Endometrium (tissue), 2 donors: ENCODE measurements at regions not wholly inside any gene's neighbourhood (a gene's known extent, or its start where the extent isn't known, plus 50 kb on each side); places are given as distances from the start of the nearest gene placed in this dataset.
A peak's percentile ranks its signal among the peaks of the same experiment; 100 is the strongest.
"Not testable (repeated sequence)": the region's sequence is repeated elsewhere in the genome, so short reads cannot be mapped to it uniquely, and the experiment has no call there.

Source experiments
- FAIRE-seq: peaks from 2 replicates; lab custom pipeline; 2012; peaks lifted over from hg19 to GRCh38; lab: Jason Lieb, UNC
- donor health status: control.
- donor health status: control.

DNA sequence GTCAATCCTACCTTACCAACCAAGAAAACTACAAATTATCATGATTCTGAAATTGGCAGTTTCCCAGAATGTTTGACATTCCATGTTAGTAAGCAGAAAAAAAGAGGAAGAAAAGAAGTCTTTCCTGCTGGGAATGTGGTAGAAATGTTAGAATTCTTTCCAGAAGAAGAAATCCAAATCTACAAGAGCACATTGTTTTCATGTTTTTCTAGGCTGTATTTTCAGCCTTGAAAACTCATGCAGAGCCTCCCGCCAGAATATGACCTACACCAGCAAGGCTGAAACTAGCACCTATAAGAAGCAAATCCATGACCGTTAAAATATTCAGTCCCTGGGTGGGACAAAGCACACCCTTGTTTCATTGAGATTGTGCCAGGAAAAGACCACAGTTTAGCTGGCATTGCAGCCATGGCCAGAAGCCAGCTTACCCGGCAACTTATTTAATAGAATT lies 259.4 kb downstream of the GJA1 start:
- no peak for FAIRE-seq

DNA sequence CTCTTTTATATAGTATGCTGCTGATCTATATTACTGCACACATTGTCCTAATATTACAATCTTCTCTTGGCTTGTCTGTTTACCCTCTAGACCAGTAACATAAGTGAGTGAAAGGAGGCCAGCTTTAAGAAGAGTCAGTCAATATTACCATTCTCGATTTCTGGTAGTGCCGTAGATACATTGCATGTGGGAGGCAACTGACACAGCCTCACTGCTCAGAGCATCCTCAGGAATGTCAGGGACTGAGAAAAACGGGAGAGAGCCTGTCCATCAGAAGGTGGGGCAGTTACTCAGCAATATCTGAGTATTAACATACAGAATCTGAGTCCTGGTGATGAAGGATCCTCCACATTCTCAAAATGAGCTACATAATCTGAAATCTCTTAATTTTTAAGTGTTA lies 259.9 kb downstream of the GJA1 start:
- no peak for FAIRE-seq

DNA sequence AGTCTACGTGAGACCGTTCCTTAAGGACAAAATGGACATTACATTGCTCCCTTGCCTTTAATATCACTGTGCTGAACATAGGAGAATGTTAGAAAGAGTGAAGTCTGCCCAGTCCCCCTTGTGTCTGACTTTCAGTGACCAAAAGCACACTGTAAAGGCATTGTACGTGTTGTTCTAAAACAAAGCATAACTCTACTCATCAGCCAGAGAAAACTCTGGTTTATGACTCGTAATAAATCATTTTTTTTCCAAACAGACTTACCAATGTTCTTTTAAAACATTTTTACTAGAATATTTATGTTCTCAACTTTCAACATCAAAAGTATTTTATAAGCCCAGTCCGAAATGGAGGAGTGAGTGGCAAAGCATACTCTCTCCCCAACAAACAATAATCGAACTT lies 262.5 kb downstream of the GJA1 start:
- FAIRE-seq, result no peak

DNA sequence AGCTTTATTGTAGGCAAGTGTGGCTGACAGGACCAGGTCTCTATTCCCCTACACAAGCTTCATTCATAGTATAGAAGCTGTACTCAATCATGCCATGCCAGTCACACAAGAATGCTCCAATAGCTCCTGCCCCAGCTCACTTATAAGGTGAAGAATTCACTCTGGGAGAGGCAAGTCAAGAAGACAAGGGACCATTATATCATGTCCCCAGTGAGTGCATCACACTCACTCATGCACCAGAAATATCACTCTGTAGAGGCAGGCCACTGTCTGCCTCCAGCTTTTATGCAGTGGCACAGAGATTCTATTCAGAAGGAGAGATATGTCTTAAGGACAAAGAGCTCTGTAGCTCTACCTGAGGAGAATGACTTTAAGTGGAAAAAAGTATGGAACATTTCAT lies 263.2 kb downstream of the GJA1 start:
- no peak for FAIRE-seq

DNA sequence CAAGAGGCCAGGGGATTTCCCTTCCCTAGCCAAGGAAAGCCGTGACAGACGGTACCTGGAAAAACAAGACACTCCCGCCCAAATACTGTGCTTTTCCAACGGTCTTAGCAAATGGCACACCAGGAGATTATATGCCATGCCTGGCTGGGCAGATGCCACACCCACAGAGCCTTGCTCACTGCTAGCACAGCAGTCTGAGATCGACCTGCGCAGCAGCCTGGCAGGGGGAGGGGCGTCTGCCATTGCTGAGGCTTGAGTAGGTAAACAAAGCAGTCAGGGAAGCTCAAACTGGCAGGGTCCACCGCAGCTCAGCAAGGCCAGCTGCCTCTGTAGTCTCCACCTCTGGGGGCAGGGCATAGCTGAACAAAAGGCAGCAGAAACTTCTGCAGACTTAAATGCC lies 267.7 kb downstream of the GJA1 start:
- FAIRE-seq, result not testable (repeated sequence)

DNA sequence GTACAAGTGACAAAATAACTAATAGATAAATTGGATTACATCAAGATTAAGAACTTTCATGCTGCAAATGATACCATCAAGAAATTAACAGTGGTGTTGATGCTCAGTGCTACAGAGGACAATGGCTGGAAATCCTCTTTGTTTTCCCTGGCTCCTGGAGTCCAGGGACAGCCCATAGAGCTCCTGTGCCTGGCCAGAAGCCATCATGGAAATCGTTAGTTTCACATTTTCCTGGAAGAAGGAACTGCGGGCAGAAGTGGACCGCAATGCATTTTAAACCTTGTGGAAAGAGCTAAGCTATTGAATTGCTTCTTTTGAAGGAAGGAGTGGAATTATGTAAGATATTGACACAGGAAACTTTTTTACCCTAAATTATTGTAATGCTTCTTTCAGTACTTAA lies 276.0 kb downstream of the GJA1 start:
- FAIRE-seq, result no peak

DNA sequence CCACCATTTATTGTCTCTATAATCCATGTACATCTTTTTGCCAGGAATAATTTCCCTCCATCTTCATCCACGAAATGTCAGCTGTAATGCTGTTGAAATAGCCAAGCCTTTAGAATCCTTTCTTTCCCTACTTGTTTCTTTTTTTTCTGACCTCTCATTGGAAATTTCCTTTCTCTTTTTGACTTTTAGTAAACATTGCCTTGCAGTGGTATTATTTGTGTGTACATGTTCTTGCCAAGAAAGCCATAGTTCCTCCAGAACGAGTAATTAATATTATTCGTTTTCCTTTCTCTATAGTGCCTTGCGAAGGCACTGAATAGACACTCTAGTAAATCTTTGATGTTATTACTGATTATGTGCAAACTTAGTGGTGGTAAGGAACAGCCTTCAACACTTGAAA lies 282.2 kb downstream of the GJA1 start:
- no peak for FAIRE-seq

DNA sequence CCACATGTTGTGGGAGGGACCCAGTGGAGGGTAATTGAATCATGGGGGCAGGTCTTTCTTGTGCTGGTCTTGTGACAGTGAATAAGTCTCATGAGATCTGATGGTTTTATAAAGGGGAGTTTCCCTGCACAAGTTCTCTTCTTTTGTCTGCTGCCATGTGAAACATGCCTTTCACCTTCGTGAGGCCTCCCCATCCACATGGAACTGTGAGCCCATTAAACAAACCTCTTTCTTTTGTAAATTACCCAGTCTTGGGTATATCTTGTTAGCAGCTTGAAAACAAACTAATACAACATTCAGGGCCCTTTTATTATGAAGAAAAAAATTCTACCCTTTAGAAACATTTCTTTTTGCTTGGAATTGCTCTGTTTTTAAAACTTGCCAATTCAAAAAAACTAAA lies 285.4 kb downstream of the GJA1 start:
- not testable (repeated sequence) for FAIRE-seq

DNA sequence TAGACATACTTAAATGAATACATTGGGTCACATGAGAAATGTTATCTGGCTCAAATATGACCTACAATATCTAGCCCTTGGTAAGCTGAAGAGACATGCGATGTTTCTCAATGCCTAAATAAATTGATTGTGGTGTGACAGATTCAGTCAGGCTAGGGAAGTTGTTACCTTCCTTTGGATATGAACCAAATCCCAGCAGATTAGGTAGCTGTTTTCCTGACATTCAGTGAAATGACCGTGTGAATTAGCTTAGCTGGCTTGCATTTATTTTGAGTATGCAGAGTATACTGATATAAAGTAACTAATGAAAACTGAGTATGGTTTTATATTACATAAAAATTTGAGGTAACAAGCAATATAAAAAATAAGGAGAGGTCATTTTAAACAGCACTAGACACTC lies 288.2 kb downstream of the GJA1 start:
- FAIRE-seq, result no peak

DNA sequence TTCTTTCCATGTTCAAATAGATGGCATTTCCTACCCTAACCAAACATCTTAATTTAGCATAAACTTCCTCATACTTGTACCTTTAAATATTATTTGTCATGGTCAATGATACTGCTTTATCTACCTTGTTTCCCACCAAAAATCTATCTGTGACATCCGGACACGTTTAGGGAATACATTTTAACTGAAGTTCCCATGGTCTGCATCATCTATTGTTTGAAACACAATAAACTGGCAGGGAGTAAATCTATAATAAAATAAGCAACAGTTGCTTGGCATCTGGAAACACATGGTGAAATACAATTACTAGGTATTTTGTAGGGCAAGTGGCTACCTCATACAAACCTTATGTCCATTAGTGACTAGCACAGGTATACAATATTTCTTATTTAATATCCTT lies 289.1 kb downstream of the GJA1 start:
- FAIRE-seq, result no peak

DNA sequence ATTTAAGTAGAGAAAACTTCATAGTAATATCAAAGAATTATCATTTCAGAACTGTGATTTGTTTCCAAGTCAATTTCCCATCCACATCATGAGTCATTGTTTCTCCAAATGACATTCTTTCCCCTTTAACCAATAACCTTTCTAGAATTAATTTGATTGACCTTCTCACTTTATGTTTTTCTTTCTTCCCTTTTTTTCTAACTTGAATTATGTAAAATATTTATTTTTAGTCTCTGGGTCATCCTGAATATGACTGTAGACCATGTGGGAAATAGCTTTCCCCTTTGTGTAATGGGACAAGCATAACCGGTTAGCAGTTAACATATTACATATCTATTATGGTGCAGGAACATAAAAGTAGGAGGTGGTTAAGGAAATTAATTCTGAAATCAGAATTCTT lies 291.1 kb downstream of the GJA1 start:
- FAIRE-seq, result peak; percentile 8

DNA sequence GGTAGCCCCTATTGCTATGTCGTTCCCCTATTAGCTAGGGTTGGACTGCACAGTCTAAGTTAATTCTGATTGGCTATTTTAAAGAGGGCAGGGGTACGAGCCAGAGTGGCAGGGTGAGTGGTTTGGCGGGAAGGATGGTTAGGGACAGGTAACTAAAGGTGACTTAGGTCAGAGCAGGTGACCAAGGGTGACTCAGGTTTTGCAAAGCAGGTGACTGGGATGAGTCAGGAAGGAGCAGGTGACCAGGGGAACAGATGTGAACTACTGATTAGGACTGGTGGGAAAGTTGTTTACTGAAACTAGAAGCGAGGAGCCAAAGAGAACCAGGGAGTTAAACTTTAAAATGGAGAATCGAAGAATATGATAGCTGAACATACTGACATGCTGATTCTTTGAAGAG lies 295.2 kb downstream of the GJA1 start:
- FAIRE-seq, result no peak

DNA sequence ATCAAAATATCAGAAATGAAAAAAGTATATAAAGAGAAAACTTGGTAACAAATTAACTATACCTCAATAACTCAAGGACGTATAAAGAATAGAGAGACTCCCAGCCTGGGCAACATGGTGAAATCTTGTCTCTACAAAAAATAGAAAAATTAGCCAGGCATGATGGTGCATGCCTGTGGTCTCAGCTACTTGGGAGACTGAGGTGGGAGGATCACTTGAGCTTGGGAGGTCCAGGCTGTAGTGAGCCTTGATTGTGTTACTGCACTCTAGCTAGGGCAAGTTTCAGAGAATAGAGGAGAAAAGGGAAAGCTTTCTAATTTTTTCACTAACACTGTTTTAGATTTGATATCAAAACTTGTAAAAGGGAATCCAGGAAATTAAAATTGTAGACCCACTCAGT lies 295.9 kb downstream of the GJA1 start:
- FAIRE-seq, result no peak

DNA sequence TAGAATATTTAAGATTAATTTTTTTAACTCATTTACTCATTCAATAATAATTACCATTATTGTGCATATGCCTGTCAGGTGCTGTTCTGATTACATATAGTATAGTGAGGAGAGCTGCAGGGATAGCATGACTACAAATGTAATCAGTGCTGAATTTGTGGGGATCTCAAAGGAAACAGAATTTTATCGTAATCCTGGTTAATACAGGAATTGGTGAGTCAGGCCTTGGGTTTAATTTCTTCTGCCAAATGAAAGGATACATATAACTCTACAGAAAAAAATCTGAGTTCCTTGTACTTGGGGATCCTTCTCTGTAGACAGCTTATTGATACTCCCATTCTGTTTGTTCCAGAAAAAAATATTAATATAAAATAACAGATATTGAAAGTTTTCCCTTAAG lies 297.2 kb downstream of the GJA1 start:
- no peak for FAIRE-seq

DNA sequence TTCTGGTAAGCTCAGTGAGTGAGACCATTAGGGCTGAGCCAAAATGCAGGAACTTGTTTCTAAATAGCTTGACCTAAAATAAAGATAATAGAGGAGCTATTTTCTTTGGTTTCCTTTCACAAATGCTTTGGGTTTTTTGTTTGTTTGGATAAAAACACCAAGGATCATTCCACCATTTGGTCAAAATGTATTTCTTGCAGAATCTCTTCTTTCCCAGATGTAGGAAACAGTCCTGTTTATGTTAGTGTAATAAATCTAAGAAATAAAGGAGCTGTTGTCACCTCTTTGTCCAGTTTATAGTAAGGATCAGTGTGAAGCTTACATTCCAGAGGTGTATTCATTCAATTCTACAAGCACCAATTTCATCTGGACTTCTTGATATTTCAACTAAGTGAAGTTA lies 297.8 kb downstream of the GJA1 start:
- peak; percentile 91 for FAIRE-seq

DNA sequence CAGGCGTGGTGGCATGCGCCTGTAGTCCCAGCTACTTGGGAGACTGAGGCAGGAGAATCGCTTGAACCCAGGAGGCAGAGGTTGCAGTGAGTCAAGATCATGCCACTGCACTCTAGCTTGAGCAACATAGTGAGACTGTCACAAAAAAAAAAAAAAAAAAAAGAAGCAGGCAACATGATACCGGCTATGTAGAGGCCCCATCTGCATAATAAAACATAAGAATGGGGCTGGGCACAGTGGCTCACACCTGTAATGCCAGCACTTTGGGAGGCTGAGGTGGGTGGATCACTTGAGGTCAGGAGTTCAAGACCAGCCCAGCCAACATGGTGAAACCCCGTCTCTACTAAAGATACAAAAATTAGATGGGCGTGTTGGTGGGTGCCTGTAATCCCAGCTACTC lies 304.7 kb downstream of the GJA1 start:
- not testable (repeated sequence) for FAIRE-seq

DNA sequence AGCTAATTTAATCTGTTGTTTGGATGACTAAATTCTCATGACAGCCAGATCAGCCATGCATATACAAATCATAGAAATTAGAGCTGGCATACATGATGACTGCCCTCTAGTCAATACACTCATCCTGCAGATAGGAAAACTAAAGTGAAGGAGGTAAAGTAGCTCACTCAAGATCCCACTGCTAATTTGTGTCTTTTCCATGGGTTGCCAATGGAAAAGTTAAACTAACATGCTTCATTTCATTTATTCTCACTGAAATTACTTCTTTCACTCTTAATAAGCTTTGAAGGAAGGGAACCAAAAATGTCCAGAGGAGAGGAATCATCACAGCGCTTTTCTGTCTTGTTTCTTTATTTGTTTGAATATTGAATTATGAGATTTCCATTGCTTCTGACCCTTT lies 308.2 kb downstream of the GJA1 start:
- FAIRE-seq, result no peak

DNA sequence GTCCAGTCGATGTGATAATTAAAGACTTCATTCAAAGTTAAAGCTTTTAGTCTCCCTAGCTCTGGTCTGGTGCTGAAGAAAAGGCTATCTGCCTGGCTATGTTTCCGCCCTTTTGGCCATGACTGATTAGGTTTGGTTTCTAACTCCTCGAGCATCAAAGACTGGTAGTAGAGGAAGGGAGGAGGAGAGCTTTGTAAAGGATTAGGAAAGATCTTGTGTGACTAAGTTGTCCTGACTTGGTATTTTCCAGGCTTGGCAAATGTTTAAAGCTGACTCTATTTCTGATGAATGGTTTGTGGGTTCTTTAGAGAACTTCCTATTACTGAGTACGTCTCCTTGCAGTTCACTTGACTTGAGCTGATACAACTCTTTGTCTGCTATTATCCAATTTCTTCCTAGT lies 312.9 kb downstream of the GJA1 start:
- no peak for FAIRE-seq

DNA sequence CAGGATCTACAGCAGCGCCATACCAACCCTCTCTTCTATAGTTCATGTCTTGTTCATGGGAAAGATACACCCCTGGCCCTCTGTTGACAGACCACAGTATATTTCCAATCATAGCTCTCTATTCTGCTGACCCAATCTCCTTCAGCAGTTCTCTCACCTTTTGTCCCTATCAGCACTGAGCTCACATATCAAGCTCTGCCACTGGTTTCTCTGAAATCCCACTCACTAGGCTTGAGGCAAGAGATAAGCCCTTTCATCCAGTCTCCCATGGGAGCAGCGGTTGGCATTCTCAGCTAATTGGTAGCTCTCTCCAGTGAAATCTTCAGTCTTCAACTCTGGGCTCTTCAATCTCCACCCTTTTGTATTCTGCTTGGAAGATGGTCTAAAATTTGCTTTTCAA lies 313.4 kb downstream of the GJA1 start:
- no peak for FAIRE-seq

DNA sequence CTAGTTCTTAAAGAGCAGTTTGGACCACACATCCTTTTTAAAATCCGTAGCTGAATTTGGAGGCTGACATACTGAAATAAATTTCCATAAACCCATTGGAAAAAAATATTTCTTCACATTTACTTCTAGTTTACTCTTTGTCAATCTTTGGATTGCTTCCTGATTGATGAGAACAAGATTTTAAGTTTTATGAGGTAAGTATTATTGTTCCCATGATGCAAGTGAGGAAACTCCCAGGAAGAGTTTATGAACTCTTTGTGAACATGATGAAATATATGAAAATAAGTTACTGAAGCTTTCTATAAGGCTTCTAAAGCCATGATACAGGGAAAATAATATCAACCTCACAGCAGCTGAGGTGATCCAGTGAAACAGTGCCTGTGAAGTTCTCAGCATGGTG lies 320.0 kb downstream of the GJA1 start:
- FAIRE-seq, result no peak

DNA sequence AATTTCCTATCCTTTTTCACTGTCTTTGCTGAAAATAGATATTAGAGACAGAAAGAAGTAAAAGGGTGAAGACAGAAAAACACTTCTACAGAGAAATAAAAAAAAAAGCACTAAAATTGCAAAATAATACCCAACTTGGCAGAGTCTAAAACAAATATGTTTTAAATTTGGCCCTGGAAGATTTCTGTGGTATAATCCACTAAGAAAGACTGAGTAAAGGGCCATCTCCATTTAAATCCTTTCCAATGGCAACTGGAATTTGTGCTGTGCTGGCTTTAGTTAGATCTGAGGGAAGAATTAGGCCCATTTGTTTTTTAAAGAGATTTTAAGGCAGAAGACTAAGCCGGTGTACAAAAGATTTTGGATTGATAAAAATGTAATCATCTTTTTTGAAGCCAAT lies 321.2 kb downstream of the GJA1 start:
- no peak for FAIRE-seq

DNA sequence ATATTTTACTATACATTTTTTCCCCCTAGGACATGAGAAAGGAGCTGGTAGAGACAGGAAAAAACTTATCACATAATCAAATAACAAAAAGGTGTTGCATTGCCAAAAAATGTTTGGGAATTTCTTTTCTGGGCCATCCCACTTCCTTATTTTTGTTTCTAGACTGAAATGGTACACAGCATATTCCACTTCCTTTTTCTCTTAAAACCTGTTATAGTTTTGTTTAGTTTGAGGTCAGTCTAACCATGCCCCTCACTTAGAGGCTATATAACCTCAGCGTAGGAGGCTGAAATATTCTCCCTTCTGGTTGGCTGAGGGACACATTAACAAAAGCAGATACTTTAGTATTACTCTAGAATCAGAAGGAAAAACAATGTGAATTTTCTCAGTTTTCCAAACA lies 323.9 kb downstream of the GJA1 start:
- FAIRE-seq, result no peak

DNA sequence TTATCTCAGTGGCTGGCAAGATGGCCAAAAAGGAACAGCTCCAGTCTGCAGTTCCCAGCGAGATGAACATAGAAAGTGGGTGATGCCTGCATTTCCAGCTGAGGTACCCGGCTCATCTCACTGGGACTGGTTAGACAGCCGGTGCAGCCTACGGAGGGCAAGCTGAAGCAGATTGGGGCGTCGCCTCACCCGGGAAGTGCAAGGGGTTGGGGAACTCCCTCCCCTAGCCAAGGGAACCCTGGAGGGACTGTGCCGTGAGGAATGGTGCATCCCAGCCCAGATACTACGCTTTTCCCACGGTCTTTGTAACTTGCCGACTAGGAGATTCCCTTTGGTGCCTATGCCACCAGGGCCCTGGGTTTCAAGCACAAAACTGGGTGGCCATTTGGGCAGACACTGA lies 324.7 kb downstream of the GJA1 start:
- FAIRE-seq, result no peak

DNA sequence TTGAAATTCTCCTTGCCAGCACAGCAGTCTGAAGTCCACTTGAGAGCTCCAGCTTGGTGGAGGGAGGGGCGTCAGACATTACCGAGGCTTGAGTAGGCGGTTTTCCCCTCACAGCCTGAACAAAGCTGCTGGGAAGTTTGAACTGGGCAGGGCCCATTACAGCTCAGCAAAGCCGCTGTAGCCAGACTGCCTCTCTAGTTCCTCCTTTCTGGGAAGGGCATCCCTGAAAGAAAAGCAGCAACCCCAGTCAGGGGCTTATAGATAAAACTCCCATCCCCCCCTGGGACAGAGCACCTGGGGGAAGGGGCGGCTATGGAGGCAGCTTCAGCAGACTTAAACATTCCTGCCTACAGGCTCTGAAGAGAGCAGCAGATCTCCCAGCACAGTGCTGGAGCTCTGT lies 325.3 kb downstream of the GJA1 start:
- FAIRE-seq, result no peak

DNA sequence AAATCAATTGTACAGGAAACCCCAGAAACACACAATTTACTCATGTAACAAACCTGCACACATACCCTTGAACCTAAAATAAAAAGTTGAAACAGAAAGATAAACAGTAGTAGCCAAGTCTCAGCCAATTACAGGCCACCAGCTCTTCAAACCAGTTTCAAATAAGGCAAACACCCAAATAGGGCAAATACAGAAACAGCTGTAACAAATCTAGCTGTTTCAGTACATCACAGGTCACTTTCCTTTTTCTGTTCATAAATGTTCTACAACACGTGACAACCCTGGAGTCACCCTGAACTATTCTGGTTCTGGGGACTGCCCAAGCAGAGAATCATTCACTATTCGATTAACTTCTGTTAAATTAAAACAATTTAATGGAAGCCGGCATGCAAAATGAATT lies 329.0 kb downstream of the GJA1 start:
- FAIRE-seq, result no peak

DNA sequence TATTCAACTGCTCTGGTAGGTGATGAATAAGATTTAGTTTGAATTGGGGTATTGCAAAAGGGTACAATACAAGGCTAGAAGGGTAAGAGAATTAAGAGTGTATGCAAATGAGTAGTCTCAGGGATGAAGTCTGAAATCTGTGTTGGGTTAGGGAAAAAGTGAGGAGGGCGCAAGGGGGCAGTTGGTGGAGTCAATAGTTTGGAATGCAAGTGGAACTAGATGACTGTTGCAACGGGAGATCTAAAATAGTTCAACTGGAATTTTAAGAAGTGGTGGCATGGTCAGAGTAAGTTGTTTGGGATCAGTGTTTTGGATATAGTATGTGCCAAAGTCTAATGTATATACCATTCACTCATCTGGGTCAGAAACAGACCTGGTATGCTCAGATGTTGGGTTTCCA lies 329.6 kb downstream of the GJA1 start:
- FAIRE-seq, result no peak
